Uterus (tissue), 2 donors: ENCODE measurements at regions not wholly inside any gene's neighbourhood (a gene's known extent, or its start where the extent isn't known, plus 50 kb on each side); places are given as distances from the start of the nearest gene placed in this dataset.

Experiments
- POLR2A ChIP-seq, 2 donors: fragments of 450-650 bp; IDR thresholded peaks; one replicate each; pipeline ENCODE4 v1.6.1; 2016; ENCODE audit warnings: antibody characterized with exemption in 2 of 2, mild to moderate bottlenecking in 1 of 2, moderate library complexity in 1 of 2
- TF ChIP-seq, protein P1 (sequence below), 4 experiments: fragments of 200-600 bp in 2 of 4; fragments of 450-650 bp in 2 of 4; sonication (generic) in 2 of 4; IDR thresholded peaks; one replicate each; pipeline ENCODE4 v1.5.1; 2016 to 2019; ENCODE audit warnings: antibody characterized with exemption in 4 of 4, mild to moderate bottlenecking in 2 of 4, moderate library complexity in 1 of 4

DNA sequence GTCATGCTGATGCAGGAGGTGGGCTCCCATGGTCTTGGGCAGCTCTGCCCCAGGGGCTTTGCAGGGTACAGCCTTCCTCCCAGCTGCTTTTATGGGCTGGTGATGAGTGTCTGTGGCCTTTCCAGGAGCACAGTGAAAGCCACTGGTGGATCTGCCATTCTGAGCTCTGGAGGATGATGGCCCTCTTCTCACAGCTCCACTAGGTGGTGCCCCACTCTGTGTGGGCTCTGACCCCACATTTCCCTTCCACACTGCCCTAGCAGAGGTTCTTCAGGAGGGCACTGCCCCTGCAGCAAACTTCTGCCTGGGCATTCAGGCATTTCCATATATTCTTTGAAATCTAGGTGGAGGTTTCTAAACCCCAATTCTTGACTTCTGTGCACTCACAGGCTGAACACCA, 1188.6 kb downstream of the MRPL39 start:
- TF ChIP-seq POLR2A (IDR thresholded peaks at IDR 0.05): no peak
- TF ChIP-seq, protein P1, sequence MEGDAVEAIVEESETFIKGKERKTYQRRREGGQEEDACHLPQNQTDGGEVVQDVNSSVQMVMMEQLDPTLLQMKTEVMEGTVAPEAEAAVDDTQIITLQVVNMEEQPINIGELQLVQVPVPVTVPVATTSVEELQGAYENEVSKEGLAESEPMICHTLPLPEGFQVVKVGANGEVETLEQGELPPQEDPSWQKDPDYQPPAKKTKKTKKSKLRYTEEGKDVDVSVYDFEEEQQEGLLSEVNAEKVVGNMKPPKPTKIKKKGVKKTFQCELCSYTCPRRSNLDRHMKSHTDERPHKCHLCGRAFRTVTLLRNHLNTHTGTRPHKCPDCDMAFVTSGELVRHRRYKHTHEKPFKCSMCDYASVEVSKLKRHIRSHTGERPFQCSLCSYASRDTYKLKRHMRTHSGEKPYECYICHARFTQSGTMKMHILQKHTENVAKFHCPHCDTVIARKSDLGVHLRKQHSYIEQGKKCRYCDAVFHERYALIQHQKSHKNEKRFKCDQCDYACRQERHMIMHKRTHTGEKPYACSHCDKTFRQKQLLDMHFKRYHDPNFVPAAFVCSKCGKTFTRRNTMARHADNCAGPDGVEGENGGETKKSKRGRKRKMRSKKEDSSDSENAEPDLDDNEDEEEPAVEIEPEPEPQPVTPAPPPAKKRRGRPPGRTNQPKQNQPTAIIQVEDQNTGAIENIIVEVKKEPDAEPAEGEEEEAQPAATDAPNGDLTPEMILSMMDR (IDR thresholded peaks at IDR 0.05): no peak
